K562 (cell line): ENCODE measurements at regions not wholly inside any gene's neighbourhood (a gene's known extent, or its start where the extent isn't known, plus 50 kb on each side); places are given as distances from the start of the nearest gene placed in this dataset.

ENCODE experiments used
- ATAC-seq: fragments of 200-7000 bp; cut with Tn5 transposase; 3 replicates; pipeline ENCODE4 v1.9.1; 2020; ENCODE audit warnings: moderate library complexity
- BruUV-seq: library from RNA; stranded (reverse); fragments of 400-500 nt; replicated peaks from 2 replicates; lab custom pipeline; 2021; lab: Mats Ljungman, UMichigan
- CTCF ChIA-PET: fragments of 300-600 bp; formaldehyde crosslinking; extraction: SDS; loops from one replicate; lab custom pipeline; 2021; ENCODE audit warnings: low intra/inter-chr PET ratio; lab: Yijun Ruan, JAX
- POLR2A ChIA-PET: fragments of 300-600, 350-650 bp; sonication (Branson Sonifier 250); formaldehyde crosslinking; extraction: SDS; loops from one replicate; lab custom pipeline; 2021; ENCODE audit warnings: antibody characterized with exemption, inconsistent platforms; lab: Yijun Ruan, JAX
- DNase-seq, 4 experiments: peaks; one replicate each; pipeline versions ENCODE4 v3.0.0 to v3.0.0-alpha.2; 2011 to 2018; ENCODE audit warnings: low spot score in 3 of 4, mixed read lengths in 3 of 4; ENCODE audit errors: extremely low read depth in 1 of 4
- FAIRE-seq: peaks from 2 replicates; lab custom pipeline; 2011; peaks lifted over from hg19 to GRCh38; lab: Jason Lieb, UNC
- H2AFZ ChIP-seq: 2 replicates; pipeline ENCODE4 v1.6.0; 2011; ENCODE audit warnings: low read depth, low read length, control low read depth, inconsistent platforms
- H3K27ac ChIP-seq: fragments of 200-600 bp; 3 replicates; pipeline ENCODE4 v1.8.0; 2011; ENCODE audit warnings: low read depth, mild to moderate bottlenecking, control low read depth, inconsistent platforms, low read length, moderate library complexity, mixed read lengths; ENCODE audit errors: extremely low read depth
- H3K27me3 ChIP-seq, 2 experiments: fragments of 300-600 bp in 1 of 2; 2 replicates in 1 of 2; 3 replicates in 1 of 2; pipeline versions ENCODE4 v1.6.0 to v1.8.0; 2011; ENCODE audit warnings: inconsistent platforms in 2 of 2, low read length in 2 of 2, mild to moderate bottlenecking in 1 of 2, mixed read lengths in 1 of 2, moderate library complexity in 1 of 2; ENCODE audit not compliant: control insufficient read depth in 2 of 2, insufficient read depth in 2 of 2
- H3K36me3 ChIP-seq: fragments of 300-600 bp; 3 replicates; pipeline ENCODE4 v1.8.0; 2011; ENCODE audit warnings: mild to moderate bottlenecking, low read length, inconsistent platforms; ENCODE audit not compliant: control insufficient read depth, insufficient read depth
- H3K4me1 ChIP-seq, 2 experiments: fragments of 200-600 bp in 1 of 2; replicated peaks in 1 of 2; 2 replicates in 1 of 2; 3 replicates in 1 of 2; pipeline versions ENCODE4 v1.5.1 to v1.8.0; 2011; ENCODE audit warnings: inconsistent platforms in 2 of 2, low read length in 2 of 2, mild to moderate bottlenecking in 1 of 2, mixed read lengths in 1 of 2, moderate library complexity in 1 of 2; ENCODE audit not compliant: control insufficient read depth in 2 of 2, insufficient read depth in 2 of 2
- H3K4me2 ChIP-seq: 2 replicates; pipeline ENCODE4 v1.6.1; 2011; ENCODE audit warnings: low read length, control low read depth, inconsistent platforms, mixed read lengths; ENCODE audit not compliant: insufficient read depth
- H3K4me3 ChIP-seq: fragments of 200-600 bp; sonication (generic), shearing (Covaris generic); 2 replicates; pipeline ENCODE4 v1.5.1; 2016; ENCODE audit warnings: control low read depth, inconsistent platforms
- H3K79me2 ChIP-seq: fragments of 200-600 bp; 3 replicates; pipeline ENCODE4 v1.8.0; 2011; ENCODE audit warnings: low read length, inconsistent platforms; ENCODE audit not compliant: control insufficient read depth, insufficient read depth
- H3K9ac ChIP-seq, 2 experiments: 2 replicates each; pipeline versions ENCODE4 v1.6.0 to v1.6.1; 2011; ENCODE audit warnings: low read depth in 2 of 2, low read length in 2 of 2, control low read depth in 1 of 2, inconsistent platforms in 1 of 2, mild to moderate bottlenecking in 1 of 2, mixed read lengths in 1 of 2; ENCODE audit not compliant: insufficient read depth in 1 of 2
- H3K9me1 ChIP-seq: one replicate; pipeline ENCODE4 v1.6.0; 2011; ENCODE audit warnings: inconsistent platforms, mild to moderate bottlenecking, low read length, moderate library complexity; ENCODE audit not compliant: control insufficient read depth, insufficient read depth
- H3K9me3 ChIP-seq: replicated peaks from 2 replicates; pipeline ENCODE4 v1.5.1; 2011; ENCODE audit warnings: low read depth, low read length, inconsistent platforms; ENCODE audit not compliant: control insufficient read depth, insufficient read depth
- H4K20me1 ChIP-seq: replicated peaks from 2 replicates; pipeline ENCODE4 v1.6.1; 2011; ENCODE audit warnings: low read length, inconsistent platforms, mixed read lengths; ENCODE audit not compliant: control insufficient read depth, insufficient read depth
- ETV6 ChIP-seq, 3 experiments: fragments of 150-350 bp in 1 of 3; sonication (generic) in 1 of 3; formaldehyde crosslinking in 1 of 3; IDR thresholded peaks; 2 replicates each; pipeline versions ENCODE4 v1.6.1 to v1.8.0; 2014 to 2022; ENCODE audit warnings: borderline replicate concordance in 2 of 3, low read depth in 2 of 3, antibody characterized with exemption in 1 of 3, low read length in 1 of 3, mild to moderate bottlenecking in 1 of 3, missing genetic modification reagents in 1 of 3
- GABPB1 ChIP-seq: sonication (generic); formaldehyde crosslinking; IDR thresholded peaks from 2 replicates; pipeline ENCODE4 v1.8.0; 2022; ENCODE audit warnings: mild to moderate bottlenecking, missing genetic modification reagents
- GTF2F1 ChIP-seq: IDR thresholded peaks from 2 replicates; pipeline ENCODE4 v1.6.1; 2011; ENCODE audit warnings: low read depth, low read length, improper control_type of control experiment
- HSF4 ChIP-seq: fragments of 250-450 bp; sonication (Bioruptor Pico); IDR thresholded peaks from 2 replicates; pipeline ENCODE4 v2.1.2; 2022; ENCODE audit warnings: mild to moderate bottlenecking, moderate library complexity, borderline replicate concordance
- KLF1 ChIP-seq: fragments of 450-650 bp; IDR thresholded peaks from 2 replicates; pipeline ENCODE4 v1.6.1; 2016; ENCODE audit warnings: missing genetic modification characterization, missing compliant biosample characterization
- NR2C1 ChIP-seq, 2 experiments: fragments of 450-650 bp; IDR thresholded peaks; 2 replicates each; pipeline ENCODE4 v1.6.1; 2017; ENCODE audit warnings: mild to moderate bottlenecking in 2 of 2, antibody characterized with exemption in 1 of 2, inconsistent platforms in 1 of 2, missing compliant biosample characterization in 1 of 2, missing genetic modification characterization in 1 of 2
- TEAD2 ChIP-seq: fragments of 450-650 bp; IDR thresholded peaks from 2 replicates; pipeline ENCODE4 v1.6.1; 2016; ENCODE audit warnings: missing genetic modification characterization, control low read depth, missing compliant biosample characterization
- TRIM24 ChIP-seq, 2 experiments: fragments of 450-650 bp; IDR thresholded peaks; 2 replicates each; pipeline ENCODE4 v1.6.1; 2016
- TSC22D4 ChIP-seq: fragments of 450-650 bp; IDR thresholded peaks from 2 replicates; pipeline ENCODE4 v1.6.1; 2016; ENCODE audit warnings: missing genetic modification characterization, missing biosample characterization, control low read depth
- ZNF140 ChIP-seq: fragments of 250-450 bp; sonication (Bioruptor Pico); IDR thresholded peaks from 2 replicates; pipeline ENCODE4 v1.8.0; 2021; ENCODE audit warnings: moderate library complexity, mild to moderate bottlenecking, inconsistent platforms
- ZNF165 ChIP-seq: fragments of 250-450 bp; sonication (Bioruptor Pico); IDR thresholded peaks from 2 replicates; pipeline ENCODE4 v1.4.0; 2020; ENCODE audit warnings: borderline replicate concordance
- ZNF316 ChIP-seq: fragments of 450-650 bp; IDR thresholded peaks from 2 replicates; pipeline ENCODE4 v1.6.1; 2016
- ZNF644 ChIP-seq: fragments of 200-800 bp; sonication (Bioruptor generic); IDR thresholded peaks from 2 replicates; pipeline ENCODE4 v1.6.1; 2016; ENCODE audit warnings: low read depth, missing genetic modification characterization, missing compliant biosample characterization
- WGBS: fragments of 100-300 bp; shearing (Covaris generic); methylation state at CpG from one replicate; pipeline ENCODE4 v1.1.6; 2016; ENCODE audit warnings: low coverage, mixed read lengths; ENCODE audit not compliant: insufficient coverage; ENCODE audit errors: missing lambda C conversion rate; 5-methylcytosine and 5-hydroxymethylcytosine counted together
- in situ Hi-C: fragments of 300-500 bp; cut with MboI; formaldehyde crosslinking; loops from 4 replicates; pipeline ENCODE4 v1.15.0; 2018; ENCODE audit warnings: inconsistent platforms, mixed read lengths
- intact Hi-C: fragments of 100-400 bp; cut with micrococcal nuclease; formaldehyde crosslinking; loops from 2 replicates; pipeline ENCODE4 v1.14.2; 2022
- TF ChIP-seq, protein P1 (sequence below): fragments of 250-450 bp; sonication (Bioruptor Pico); IDR thresholded peaks from 2 replicates; pipeline ENCODE4 v1.8.0; 2021; ENCODE audit warnings: moderate library complexity, mild to moderate bottlenecking, inconsistent platforms
- TF ChIP-seq, protein P2 (sequence below): IDR thresholded peaks from 2 replicates; pipeline ENCODE4 v1.6.1; 2011; ENCODE audit not compliant: insufficient read length; ENCODE audit errors: extremely low read depth
- TF ChIP-seq, protein P3 (sequence below): fragments of 250-450 bp; sonication (Bioruptor Pico); IDR thresholded peaks from 2 replicates; pipeline ENCODE4 v1.5.0; 2021
- TF ChIP-seq, protein P4 (sequence below): fragments of 250-450 bp; sonication (Bioruptor Pico); IDR thresholded peaks from 2 replicates; pipeline ENCODE4 v1.9.0; 2021; ENCODE audit warnings: mild to moderate bottlenecking
- TF ChIP-seq, protein P5 (sequence below): fragments of 450-650 bp; IDR thresholded peaks from 2 replicates; pipeline ENCODE4 v1.6.1; 2016; ENCODE audit warnings: mild to moderate bottlenecking

DNA sequence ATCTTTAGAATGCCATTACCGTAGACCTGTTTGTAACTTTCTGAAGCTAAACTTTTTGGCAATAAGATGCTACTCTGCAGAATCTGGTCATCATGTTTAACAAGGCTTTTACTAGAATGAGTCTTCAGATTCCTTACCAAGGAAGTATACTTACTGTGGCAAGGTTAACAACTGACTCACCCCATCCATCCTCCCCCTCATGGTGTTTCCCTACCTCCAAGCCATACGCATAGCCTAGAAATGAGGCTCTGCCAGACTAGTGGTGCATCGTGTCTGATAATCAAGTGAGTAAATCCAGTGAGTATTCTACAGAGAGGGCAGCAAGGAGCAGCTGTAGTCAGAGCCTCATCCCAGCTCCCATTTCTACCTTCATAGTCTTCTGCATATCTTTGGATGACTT, 223.6 kb downstream of the IPMK start:
- ATAC-seq: no peak
- 3% methylated on average over 3 of the region's 3 CpGs for WGBS
- in situ Hi-C loops (no loop called here), intact Hi-C loops (no loop called here)
- Histone ChIP-seq H3K4me2 (no peak overlapping the region), H3K9ac (no peak overlapping the region), H3K4me1 (no peaks in the 10 kb centered on the region), H3K4me3 (no peak overlapping the region), H3K27me3 (no peaks in the 10 kb centered on the region)
- FAIRE-seq: no peak
- CTCF ChIA-PET: no interaction called here
- TF ChIP-seq ZNF165 (CRISPR knock-in tag): no peak
- TF ChIP-seq TSC22D4 (tag): no peak
- no peak for TF ChIP-seq KLF1 (tag)
- TF ChIP-seq GABPB1 (CRISPR knock-in tag): no peak
- TF ChIP-seq ZNF316: no peak
- TF ChIP-seq, protein P1, sequence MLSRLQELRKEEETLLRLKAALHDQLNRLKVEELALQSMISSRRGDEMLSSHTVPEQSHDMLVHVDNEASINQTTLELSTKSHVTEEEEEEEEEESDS (CRISPR knock-in tag): no peak
- no peak for TF ChIP-seq TRIM24 (IDR thresholded peaks at IDR 0.05)
- no peak for TF ChIP-seq HSF4 (CRISPR knock-in tag)
- TF ChIP-seq NR2C1 (IDR thresholded peaks at IDR 0.05): no peak
- no peak for TF ChIP-seq NR2C1 (tag; IDR thresholded peaks at IDR 0.05)
- TF ChIP-seq ZNF644 (tag): no peak
- TF ChIP-seq, protein P2, sequence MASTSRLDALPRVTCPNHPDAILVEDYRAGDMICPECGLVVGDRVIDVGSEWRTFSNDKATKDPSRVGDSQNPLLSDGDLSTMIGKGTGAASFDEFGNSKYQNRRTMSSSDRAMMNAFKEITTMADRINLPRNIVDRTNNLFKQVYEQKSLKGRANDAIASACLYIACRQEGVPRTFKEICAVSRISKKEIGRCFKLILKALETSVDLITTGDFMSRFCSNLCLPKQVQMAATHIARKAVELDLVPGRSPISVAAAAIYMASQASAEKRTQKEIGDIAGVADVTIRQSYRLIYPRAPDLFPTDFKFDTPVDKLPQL: no peak
- TF ChIP-seq ZNF140 (CRISPR knock-in tag): no peak
- no peak for TF ChIP-seq GTF2F1
- TF ChIP-seq, protein P3, sequence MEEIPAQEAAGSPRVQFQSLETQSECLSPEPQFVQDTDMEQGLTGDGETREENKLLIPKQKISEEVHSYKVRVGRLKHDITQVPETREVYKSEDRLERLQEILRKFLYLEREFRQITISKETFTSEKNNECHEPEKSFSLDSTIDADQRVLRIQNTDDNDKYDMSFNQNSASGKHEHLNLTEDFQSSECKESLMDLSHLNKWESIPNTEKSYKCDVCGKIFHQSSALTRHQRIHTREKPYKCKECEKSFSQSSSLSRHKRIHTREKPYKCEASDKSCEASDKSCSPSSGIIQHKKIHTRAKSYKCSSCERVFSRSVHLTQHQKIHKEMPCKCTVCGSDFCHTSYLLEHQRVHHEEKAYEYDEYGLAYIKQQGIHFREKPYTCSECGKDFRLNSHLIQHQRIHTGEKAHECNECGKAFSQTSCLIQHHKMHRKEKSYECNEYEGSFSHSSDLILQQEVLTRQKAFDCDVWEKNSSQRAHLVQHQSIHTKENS (CRISPR knock-in tag): no peak
- TF ChIP-seq, protein P4, sequence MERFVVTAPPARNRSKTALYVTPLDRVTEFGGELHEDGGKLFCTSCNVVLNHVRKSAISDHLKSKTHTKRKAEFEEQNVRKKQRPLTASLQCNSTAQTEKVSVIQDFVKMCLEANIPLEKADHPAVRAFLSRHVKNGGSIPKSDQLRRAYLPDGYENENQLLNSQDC (CRISPR knock-in tag): no peak
- TF ChIP-seq, protein P5, sequence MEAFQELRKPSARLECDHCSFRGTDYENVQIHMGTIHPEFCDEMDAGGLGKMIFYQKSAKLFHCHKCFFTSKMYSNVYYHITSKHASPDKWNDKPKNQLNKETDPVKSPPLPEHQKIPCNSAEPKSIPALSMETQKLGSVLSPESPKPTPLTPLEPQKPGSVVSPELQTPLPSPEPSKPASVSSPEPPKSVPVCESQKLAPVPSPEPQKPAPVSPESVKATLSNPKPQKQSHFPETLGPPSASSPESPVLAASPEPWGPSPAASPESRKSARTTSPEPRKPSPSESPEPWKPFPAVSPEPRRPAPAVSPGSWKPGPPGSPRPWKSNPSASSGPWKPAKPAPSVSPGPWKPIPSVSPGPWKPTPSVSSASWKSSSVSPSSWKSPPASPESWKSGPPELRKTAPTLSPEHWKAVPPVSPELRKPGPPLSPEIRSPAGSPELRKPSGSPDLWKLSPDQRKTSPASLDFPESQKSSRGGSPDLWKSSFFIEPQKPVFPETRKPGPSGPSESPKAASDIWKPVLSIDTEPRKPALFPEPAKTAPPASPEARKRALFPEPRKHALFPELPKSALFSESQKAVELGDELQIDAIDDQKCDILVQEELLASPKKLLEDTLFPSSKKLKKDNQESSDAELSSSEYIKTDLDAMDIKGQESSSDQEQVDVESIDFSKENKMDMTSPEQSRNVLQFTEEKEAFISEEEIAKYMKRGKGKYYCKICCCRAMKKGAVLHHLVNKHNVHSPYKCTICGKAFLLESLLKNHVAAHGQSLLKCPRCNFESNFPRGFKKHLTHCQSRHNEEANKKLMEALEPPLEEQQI: no peak
- TF ChIP-seq TEAD2: no peak
- no peak for TF ChIP-seq ETV6 (IDR thresholded peaks at IDR 0.05; ENCODE audit: borderline replicate concordance in 1 of 2, low read depth in 2 of 2, low read length in 1 of 2)
- no peak for TF ChIP-seq ETV6 (CRISPR knock-in tag; IDR thresholded peaks at IDR 0.05; ENCODE audit: borderline replicate concordance)
- TF ChIP-seq, all 486 proteins: peak for 0
- H3K79me2 ChIP-seq: no peaks in the 10 kb centered on the region
- no peaks in the 10 kb centered on the region for H3K9me3 ChIP-seq
- no peaks in the 10 kb centered on the region for H3K36me3 ChIP-seq
- H2AFZ ChIP-seq: no peak overlapping the region
- no peak for DNase-seq
- H3K27ac ChIP-seq: no peak overlapping the region
- BruUV-seq: no TSS peak
- no peaks in the 10 kb centered on the region for H3K9me1 ChIP-seq
- no peaks in the 10 kb centered on the region for H4K20me1 ChIP-seq
- POLR2A ChIA-PET: interaction anchor here (0.7 kb wide), 1 partner anchor 26 kb away, joined by 3 read pairs; no protein-coding TSS in a partner anchor
